Activated T-helper 2 cell treated with anti-CD3 and anti-CD28 coated beads, Interferon-gamma antibody, Interleukin-2, Interleukin-4, amounts not matched to agents 10 μg/mL and 5 μg/mL and 100 μg/mL, durations not matched to agents 14 hours and 24 hours and 36 hours (primary cell): ENCODE measurements at regions not wholly inside any gene's neighbourhood (a gene's known extent, or its start where the extent isn't known, plus 50 kb on each side); places are given as distances from the start of the nearest gene placed in this dataset.
"Not testable (repeated sequence)": the region's sequence is repeated elsewhere in the genome, so short reads cannot be mapped to it uniquely, and the experiment has no call there.

ENCODE experiments used
- DNase-seq: peaks from one replicate; pipeline ENCODE4 v3.0.0; 2021; ENCODE audit warnings: low spot score
- H3K27ac Mint-ChIP-seq: one replicate; pipeline ENCODE4 v1.8.0; 2021; ENCODE audit warnings: mixed read lengths
- H3K27me3 Mint-ChIP-seq: one replicate; pipeline ENCODE4 v1.8.0; 2021; ENCODE audit warnings: low read depth, mixed read lengths
- H3K36me3 Mint-ChIP-seq: one replicate; pipeline ENCODE4 v1.8.0; 2021; ENCODE audit warnings: low read depth, mixed read lengths
- H3K4me1 Mint-ChIP-seq: one replicate; pipeline ENCODE4 v1.8.0; 2021; ENCODE audit warnings: low read depth, mixed read lengths
- H3K4me3 Mint-ChIP-seq: one replicate; pipeline ENCODE4 v1.8.0; 2021; ENCODE audit warnings: low read depth, mild to moderate bottlenecking, moderate library complexity, mixed read lengths
- H3K9me3 Mint-ChIP-seq: one replicate; pipeline ENCODE4 v1.8.0; 2021; ENCODE audit warnings: mixed read lengths
- intact Hi-C: fragments of 100-400 bp; cut with micrococcal nuclease; formaldehyde crosslinking; loops from one replicate; pipeline ENCODE4 v1.15.1; 2023

- peaks cover 28% of the 10 kb centered on the region for H3K9me3 Mint-ChIP-seq
These were observed 927.6 kb downstream of the TSN start for GRCh38 chr2:122683018-122683417.

GRCh38 chr2:122692400-122693083 lies 937.1 kb downstream of the TSN start:
- no peaks in the 10 kb centered on the region for H3K36me3 Mint-ChIP-seq
- peaks cover 18% of the 10 kb centered on the region for H3K9me3 Mint-ChIP-seq
- intact Hi-C loops, result no loop called here
- no peak overlapping the region for H3K4me3 Mint-ChIP-seq
- H3K27me3 Mint-ChIP-seq, result no peaks in the 10 kb centered on the region
- DNase-seq, result no peak
- H3K4me1 Mint-ChIP-seq, result no peaks in the 10 kb centered on the region
- H3K27ac Mint-ChIP-seq, result no peak overlapping the region

More at GRCh38 chr2:122683018-122683417, 927.6 kb downstream of the TSN start:
- intact Hi-C loops, result no loop called here
- Mint-ChIP-seq H3K36me3 (no peaks in the 10 kb centered on the region), H3K4me3 (no peak overlapping the region), H3K27me3 (no peaks in the 10 kb centered on the region), H3K4me1 (no peaks in the 10 kb centered on the region), H3K27ac (no peak overlapping the region)
- no peak for DNase-seq

DNA sequence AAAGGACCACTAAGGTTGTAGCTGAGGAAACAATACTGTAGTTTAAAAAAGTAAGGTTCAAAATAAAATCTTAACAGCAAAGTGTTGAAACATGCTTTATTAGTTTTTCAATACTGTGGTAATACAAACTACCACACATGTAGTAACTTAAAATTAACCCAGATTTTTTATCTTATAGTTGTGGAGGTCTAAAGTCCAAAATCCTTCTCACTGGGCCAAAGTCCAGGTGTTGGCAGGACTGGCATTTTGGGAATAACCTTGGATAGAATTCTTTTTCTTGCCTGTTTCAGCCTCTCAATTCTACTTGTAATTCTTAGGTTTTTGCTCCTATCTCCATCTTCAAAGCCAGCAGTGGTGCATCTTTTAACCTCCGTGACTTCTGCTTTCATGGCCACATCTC lies 942.0 kb downstream of the TSN start:
- H3K36me3 Mint-ChIP-seq, result no peaks in the 10 kb centered on the region
- H3K4me3 Mint-ChIP-seq, result no peak overlapping the region
- intact Hi-C loops, result no loop called here
- no peaks in the 10 kb centered on the region for H3K27me3 Mint-ChIP-seq
- no peaks in the 10 kb centered on the region for H3K4me1 Mint-ChIP-seq
- H3K9me3 Mint-ChIP-seq, result peaks cover 18% of the 10 kb centered on the region
- no peak overlapping the region for H3K27ac Mint-ChIP-seq
- DNase-seq, result no peak

DNA sequence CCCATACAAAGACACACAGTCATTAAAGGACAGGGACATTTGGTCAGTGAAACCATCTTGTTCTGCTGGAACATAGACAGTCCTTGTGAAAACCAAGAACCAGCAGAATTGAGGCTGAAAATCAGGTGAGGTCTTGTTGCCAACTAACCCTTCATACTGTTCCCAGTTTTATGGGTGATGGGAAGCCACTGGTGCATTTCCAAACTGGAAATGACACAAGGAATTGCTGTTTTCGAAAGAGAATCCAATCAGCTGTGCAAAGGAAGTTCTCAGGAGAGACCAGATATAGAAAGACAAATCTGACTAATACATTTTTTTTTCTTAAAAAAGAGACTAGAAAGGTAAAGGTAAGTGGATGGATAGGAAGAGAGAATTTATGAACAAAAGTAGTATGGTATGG lies 948.2 kb downstream of the TSN start:
- Mint-ChIP-seq H3K4me1 (no peaks in the 10 kb centered on the region), H3K9me3 (no peaks in the 10 kb centered on the region), H3K27me3 (no peaks in the 10 kb centered on the region), H3K27ac (no peak overlapping the region), H3K36me3 (no peaks in the 10 kb centered on the region), H3K4me3 (no peak overlapping the region)
- intact Hi-C loops, result no loop called here
- DNase-seq, result no peak

DNA sequence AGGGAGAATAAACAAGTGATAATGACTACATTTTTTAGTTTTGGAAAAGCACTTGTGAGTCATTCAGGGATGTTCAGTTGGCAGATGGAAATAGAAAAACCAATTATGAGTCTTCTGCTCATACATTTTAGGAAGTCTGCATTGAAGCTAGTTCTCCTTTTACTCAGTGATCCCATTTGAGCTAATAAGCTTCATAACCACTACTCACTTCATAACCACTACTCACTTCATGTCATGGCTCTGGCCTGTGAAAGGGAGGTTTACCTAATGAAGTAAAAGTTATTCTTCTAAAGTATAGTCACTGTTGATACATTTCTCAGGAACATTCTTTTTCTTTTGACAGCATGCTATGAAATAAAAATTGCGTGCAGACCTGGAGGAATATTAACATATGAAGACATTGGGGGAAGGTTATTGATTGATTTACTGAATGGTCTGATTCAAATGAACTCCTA lies 948.7 kb downstream of the TSN start:
- intact Hi-C loops, result no loop called here
- Mint-ChIP-seq H3K9me3 (no peaks in the 10 kb centered on the region), H3K36me3 (no peaks in the 10 kb centered on the region), H3K4me1 (no peaks in the 10 kb centered on the region), H3K27ac (no peak overlapping the region), H3K27me3 (no peaks in the 10 kb centered on the region), H3K4me3 (no peak overlapping the region)
- no peak for DNase-seq

DNA sequence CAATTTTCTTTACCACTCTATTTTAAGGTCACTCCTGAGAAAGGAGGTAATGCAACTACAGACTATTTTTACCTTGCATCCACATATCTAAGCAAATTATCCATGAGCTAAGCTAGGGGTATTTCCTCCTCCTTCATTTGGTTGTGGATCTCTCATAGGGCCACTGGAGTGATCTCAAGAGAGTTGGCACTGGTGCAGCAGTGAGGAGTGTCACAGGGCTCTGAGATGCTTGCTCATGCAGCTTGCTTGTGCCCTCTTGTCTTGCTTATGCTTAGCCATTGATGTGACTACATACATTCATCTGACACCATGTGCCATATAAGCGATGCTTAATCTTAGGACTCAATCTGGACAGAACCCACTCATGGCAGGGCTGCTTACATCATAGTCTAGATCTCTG lies 950.3 kb downstream of the TSN start:
- H3K4me3 Mint-ChIP-seq, result no peak overlapping the region
- DNase-seq, result no peak
- H3K27ac Mint-ChIP-seq, result no peak overlapping the region
- no peaks in the 10 kb centered on the region for H3K27me3 Mint-ChIP-seq
- intact Hi-C loops, result no loop called here
- no peaks in the 10 kb centered on the region for H3K4me1 Mint-ChIP-seq
- peaks cover 6% of the 10 kb centered on the region for H3K9me3 Mint-ChIP-seq
- H3K36me3 Mint-ChIP-seq, result no peaks in the 10 kb centered on the region

- Mint-ChIP-seq H3K9me3 (peaks cover 13% of the 10 kb centered on the region), H3K36me3 (no peaks in the 10 kb centered on the region), H3K4me3 (no peak overlapping the region), H3K4me1 (no peaks in the 10 kb centered on the region), H3K27ac (no peak overlapping the region), H3K27me3 (no peaks in the 10 kb centered on the region)
- no peak for DNase-seq
- intact Hi-C loops, result no loop called here
These were observed 951.3 kb downstream of the TSN start for GRCh38 chr2:122706757-122707223.

GRCh38 chr2:122707224-122707824 lies 951.9 kb downstream of the TSN start:
- no peaks in the 10 kb centered on the region for H3K27me3 Mint-ChIP-seq
- no peaks in the 10 kb centered on the region for H3K36me3 Mint-ChIP-seq
- no peak for DNase-seq
- intact Hi-C loops, result no loop called here
- peaks cover 15% of the 10 kb centered on the region for H3K9me3 Mint-ChIP-seq
- H3K4me3 Mint-ChIP-seq, result no peak overlapping the region
- H3K27ac Mint-ChIP-seq, result no peak overlapping the region
- H3K4me1 Mint-ChIP-seq, result no peaks in the 10 kb centered on the region

GRCh38 chr2:122710049-122710448 lies 954.6 kb downstream of the TSN start:
- H3K27me3 Mint-ChIP-seq, result no peaks in the 10 kb centered on the region
- no peak overlapping the region for H3K27ac Mint-ChIP-seq
- no peaks in the 10 kb centered on the region for H3K36me3 Mint-ChIP-seq
- H3K4me3 Mint-ChIP-seq, result no peak overlapping the region
- no peaks in the 10 kb centered on the region for H3K4me1 Mint-ChIP-seq
- peaks cover 34% of the 10 kb centered on the region for H3K9me3 Mint-ChIP-seq
- intact Hi-C loops, result no loop called here
- DNase-seq, result no peak

- DNase-seq, result no peak
- intact Hi-C loops, result no loop called here
- no peaks in the 10 kb centered on the region for H3K36me3 Mint-ChIP-seq
- no peaks in the 10 kb centered on the region for H3K4me1 Mint-ChIP-seq
- peaks cover 47% of the 10 kb centered on the region for H3K9me3 Mint-ChIP-seq
- no peaks in the 10 kb centered on the region for H3K27me3 Mint-ChIP-seq
- no peak overlapping the region for H3K4me3 Mint-ChIP-seq
- H3K27ac Mint-ChIP-seq, result no peak overlapping the region
These were observed 958.3 kb downstream of the TSN start for GRCh38 chr2:122713800-122714199.

- H3K4me1 Mint-ChIP-seq, DNase-seq, H3K36me3 Mint-ChIP-seq: not testable (repeated sequence)
These were observed 965.4 kb downstream of the TSN start for GRCh38 chr2:122720822-122721221.

GRCh38 chr2:122734766-122735424 lies 979.4 kb downstream of the TSN start:
- intact Hi-C loops, result no loop called here
- H3K27me3 Mint-ChIP-seq, result no peaks in the 10 kb centered on the region
- H3K27ac Mint-ChIP-seq, result no peak overlapping the region
- no peak overlapping the region for H3K4me3 Mint-ChIP-seq
- peaks cover 12% of the 10 kb centered on the region for H3K4me1 Mint-ChIP-seq
- no peaks in the 10 kb centered on the region for H3K36me3 Mint-ChIP-seq
- no peak for DNase-seq
- peaks cover 18% of the 10 kb centered on the region for H3K9me3 Mint-ChIP-seq

More at GRCh38 chr2:122720822-122721221, 965.4 kb downstream of the TSN start:
- H3K27ac Mint-ChIP-seq, intact Hi-C loops, H3K4me3 Mint-ChIP-seq, H3K27me3 Mint-ChIP-seq: not testable (repeated sequence)
- peaks cover 20% of the 10 kb centered on the region for H3K9me3 Mint-ChIP-seq

DNA sequence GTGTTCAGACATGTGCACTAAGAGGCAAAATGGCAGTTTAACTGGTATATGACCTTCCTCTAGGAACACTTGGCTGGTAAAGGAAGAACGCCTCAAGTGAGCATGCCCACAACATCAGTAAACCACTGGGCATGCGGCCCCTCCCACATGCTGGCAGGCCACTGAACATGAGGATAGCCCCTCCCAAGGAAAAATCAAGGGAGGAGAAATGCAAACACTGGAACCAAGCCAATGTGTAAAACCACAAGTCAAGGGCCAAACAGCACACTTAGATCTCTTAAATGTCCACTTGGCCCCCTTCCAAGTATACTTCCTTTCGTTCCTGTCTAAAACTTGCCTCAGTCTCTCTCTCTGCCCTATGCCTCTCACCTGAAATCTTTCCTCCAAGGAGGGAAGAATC lies 980.8 kb downstream of the TSN start:
- Mint-ChIP-seq H3K27me3 (no peaks in the 10 kb centered on the region), H3K36me3 (no peaks in the 10 kb centered on the region), H3K27ac (no peak overlapping the region), H3K9me3 (peaks cover 18% of the 10 kb centered on the region), H3K4me3 (no peak overlapping the region), H3K4me1 (peaks cover 16% of the 10 kb centered on the region)
- intact Hi-C loops, result no loop called here
- no peak for DNase-seq
